GM19193 (cell line): ENCODE measurements at regions not wholly inside any gene's neighbourhood (a gene's known extent, or its start where the extent isn't known, plus 50 kb on each side); places are given as distances from the start of the nearest gene placed in this dataset.

ENCODE experiments used
- POLR2A ChIP-seq: IDR thresholded peaks from 4 replicates; pipeline ENCODE4 v1.6.1; 2011; ENCODE audit not compliant: insufficient read depth, insufficient read length; ENCODE audit errors: extremely low read depth

GRCh38 chr2:58466804-58467203, 225.7 kb upstream of the FANCL start:
- TF ChIP-seq POLR2A: no peak

GRCh38 chr2:58460670-58461069, 219.5 kb upstream of the FANCL start:
- TF ChIP-seq POLR2A: no peak

DNA sequence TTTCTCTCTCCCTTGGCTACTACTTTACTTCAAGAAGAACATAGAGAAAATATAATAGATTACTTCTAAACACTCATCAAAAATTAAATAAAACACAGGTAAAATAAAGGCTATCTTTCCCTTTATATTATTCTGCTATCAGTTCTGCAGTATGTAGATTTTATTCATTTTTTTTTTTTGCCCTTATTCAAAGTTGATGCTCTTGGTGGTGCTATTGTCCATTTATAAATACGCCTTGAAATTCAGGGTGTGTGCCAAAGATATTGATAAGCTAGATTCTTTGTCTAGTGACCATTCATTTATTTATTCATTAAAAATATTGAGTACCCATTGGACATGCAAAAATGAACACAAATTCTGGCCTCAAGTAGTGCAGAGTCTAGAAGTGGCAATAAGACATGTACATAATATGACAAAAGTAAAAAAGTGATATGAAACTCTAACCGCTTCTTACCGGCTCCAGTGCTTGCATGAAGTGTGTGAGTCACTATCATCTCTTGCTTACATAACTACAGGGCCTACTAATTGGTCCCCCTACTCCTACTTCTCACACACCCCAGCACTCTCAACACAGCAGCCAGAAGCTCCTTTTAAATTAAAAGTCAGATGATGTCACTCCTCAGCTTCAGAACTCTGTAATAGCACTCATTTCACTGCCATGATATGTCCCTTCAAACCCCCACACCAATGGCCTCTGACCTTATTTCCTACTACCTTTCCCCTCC, 208.3 kb upstream of the FANCL start:
- no peak for TF ChIP-seq POLR2A

DNA sequence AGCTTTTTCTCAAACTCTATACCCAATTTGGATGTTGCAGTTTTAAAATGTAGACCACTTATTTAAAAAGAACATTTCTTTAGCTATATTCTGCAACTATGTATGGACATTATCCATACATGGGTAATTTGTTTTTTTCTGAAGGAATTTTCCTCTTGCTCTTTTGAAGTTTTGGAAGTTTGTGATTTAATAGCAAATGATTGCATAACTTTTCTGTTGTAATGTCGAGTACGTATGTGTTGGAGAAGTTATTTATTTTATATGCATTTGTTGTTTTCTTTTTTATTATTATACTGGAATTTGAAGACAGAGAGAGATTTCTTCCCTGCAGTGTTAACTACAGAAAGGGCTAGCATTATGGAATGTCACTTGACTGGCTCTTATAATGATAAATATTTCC, 207.7 kb upstream of the FANCL start:
- TF ChIP-seq POLR2A: no peak

GRCh38 chr2:58448065-58448507, 207.0 kb upstream of the FANCL start:
- TF ChIP-seq POLR2A: no peak

DNA sequence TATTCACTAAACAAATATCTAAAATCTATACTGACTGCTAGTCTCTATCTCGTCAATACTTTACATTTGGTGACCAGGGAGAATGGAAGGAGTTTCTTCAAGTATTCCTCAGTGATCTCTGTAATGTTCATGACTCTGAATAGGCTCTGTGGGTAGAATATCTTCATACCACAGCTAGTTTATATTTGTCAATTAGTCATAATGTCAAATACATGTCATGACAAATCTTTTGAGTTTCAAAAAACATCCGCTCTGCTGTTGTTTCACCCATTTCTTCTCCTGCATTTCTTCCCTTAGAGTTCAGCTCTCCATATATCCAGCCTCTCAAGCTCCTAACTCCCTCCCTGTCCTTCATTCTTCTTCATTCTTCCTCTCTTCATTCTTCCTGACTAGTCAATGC, 206.5 kb upstream of the FANCL start:
- TF ChIP-seq POLR2A: no peak

- no peak for TF ChIP-seq POLR2A
These were observed 200.5 kb upstream of the FANCL start for GRCh38 chr2:58441643-58442042.

- TF ChIP-seq POLR2A: no peak
These were observed 195.7 kb upstream of the FANCL start for GRCh38 chr2:58436872-58437271.

DNA sequence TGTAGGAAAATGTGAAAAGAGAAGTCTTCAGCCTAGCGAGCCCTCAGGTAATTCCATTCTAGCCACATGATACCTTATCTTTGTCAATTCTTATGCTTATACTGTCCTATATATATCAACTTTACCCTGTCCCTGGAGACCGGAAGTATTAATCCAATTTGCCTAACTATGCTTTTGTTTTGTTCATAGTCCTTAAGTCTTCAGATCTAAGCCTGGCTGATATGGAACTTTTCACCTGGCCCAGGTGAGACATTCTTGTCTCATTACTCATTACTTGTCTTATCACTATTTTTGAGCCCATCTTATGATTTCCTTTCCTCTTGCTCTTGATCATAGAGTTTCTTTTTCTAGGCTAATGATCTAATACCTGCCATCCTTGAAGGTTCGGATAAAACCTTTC, 194.1 kb upstream of the FANCL start:
- TF ChIP-seq POLR2A: no peak

DNA sequence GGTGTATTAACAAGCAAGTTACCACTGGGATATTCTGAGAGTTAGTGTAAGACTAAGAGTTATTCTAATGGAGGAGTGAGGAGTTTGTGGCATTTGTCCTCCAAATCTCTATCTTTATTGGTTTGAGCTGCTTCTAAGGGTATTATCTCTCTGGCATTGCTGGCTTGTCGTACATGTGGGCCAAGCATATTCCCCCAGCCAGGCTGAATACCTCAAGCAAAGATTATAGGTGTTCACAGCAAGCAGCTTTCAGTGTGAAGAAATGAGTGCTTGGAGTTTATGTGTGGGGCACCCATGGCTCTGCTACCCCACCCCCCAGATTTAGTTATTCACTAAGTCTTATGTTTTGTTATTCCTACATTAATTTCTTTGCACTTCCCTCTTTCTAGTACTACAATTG, 193.6 kb upstream of the FANCL start:
- TF ChIP-seq POLR2A: no peak

DNA sequence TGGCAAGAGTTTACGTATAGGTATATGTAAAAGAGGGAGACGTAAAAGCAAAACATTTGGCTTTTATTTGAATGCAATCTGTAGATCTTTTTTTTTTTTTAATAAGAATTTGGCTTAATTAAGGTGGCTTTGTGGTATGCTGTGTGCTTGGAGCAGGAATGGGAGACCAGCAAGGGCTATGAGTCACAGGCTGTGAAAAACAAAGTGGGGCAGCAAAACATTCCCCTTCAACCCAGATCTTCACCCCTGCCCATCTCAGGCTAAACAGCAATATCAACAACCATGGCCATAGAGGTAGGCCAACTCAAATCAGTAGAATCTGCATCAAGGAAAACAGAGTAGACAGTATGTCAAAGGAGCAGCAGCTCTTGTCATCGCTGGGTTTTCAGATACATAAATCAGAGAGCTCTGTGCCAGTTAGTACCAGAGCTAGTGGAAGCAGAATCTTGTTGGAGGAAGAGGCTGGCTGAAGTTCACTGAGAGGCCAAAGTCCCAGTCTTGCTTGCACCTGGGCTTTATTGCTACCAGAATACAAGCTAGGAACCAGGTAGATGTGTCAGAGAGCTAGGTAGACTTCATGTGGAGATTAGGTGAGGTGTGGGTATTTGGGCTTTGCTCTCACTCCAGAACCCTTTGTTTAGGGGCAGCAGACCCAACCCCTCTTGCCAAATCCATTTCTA, 191.5 kb upstream of the FANCL start:
- TF ChIP-seq POLR2A: no peak

DNA sequence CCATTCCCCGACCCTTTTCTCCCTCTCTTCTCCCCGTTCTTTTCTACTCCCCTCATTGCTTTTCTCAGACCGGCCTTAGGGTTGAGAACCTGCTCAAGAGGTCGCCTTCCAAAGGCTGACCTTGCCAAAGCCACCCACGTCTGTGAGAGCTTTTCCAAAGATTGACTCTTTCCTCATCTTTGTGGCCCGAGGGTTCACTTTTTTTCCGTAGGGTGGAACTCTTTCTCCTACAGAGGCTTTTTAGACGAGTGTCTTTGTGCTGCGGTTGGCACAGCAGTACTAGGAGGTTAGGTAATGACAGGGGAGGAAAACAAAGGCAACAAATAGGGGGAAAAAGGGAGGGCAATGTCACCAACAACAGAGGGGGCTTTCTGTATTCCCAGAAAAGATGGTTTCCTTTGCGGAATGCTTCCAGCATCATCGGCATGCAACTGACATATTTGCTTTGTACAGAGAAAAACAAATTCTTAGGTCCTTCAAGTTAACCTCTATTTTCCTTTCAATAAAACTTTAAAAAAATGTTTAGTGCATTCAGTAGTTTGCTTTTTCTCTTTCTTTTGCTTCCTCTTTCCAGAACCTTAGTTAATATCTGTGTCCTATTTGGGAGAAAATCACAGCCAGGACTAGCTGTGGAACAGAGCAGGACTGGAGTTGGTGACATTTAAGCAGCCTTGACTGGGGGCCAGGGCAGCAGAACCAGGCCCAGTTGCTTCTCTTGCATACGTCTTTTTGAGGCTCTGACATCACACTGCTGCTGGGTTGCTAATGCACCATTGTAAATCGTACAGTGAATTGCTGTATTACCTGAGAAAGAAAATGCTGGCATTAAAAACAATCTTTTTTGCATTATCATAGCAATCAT, 188.1 kb upstream of the FANCL start:
- no peak for TF ChIP-seq POLR2A

DNA sequence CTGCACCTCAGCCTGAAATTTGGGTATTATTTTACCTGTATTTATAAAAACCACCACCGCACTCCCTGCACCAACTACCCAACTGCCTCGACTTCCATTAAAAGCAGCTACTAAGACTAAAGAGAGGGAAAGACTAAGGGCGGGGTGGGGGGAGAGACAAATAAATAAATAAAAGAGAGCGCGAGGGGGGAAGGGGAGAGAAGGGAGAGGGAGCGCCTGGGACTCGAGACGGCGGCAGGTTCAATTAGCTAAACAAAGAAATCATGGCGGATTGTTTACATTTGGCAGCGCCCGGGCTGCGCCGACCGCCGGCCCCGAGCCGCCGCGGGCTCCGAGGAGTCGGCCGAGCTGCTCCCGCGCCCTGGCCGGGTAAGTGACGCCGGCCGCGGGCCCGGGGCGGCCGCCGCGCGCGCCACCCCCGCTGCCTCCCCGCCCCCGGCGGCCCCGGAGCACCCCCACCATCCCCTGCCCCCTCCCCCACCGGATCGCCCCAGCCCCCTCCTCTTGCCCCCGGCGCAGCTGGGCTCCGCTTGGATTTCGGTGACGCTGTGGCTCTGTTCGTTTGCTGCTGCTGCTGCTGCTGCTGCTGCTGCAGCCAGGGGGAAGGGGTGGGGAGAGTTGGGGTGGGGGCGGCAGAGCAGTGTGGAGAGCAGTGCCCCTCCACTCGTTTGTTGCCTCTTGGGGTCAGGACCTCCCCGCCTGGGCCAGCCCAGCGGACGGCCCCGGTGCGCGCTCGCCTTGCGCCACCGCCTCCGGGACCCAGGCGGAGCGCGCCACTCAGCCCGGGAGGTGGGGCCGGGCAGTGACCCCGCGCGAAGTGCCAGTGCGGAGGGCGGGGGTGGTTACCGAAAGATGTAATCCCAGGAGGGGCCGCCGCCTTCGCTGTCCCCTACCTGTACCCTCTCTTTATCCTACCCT, 187.2 kb upstream of the FANCL start:
- no peak for TF ChIP-seq POLR2A

GRCh38 chr2:58427572-58428095, 186.5 kb upstream of the FANCL start:
- TF ChIP-seq POLR2A: no peak
